LNCAP (cell line): ENCODE measurements at regions not wholly inside any gene's neighbourhood (a gene's known extent, or its start where the extent isn't known, plus 50 kb on each side); places are given as distances from the start of the nearest gene placed in this dataset.

Source experiments
- TF ChIP-seq, protein P1 (sequence below): fragments of 450-650 bp; IDR thresholded peaks from 2 replicates; pipeline ENCODE4 v1.5.1; 2017; ENCODE audit warnings: mild to moderate bottlenecking

DNA sequence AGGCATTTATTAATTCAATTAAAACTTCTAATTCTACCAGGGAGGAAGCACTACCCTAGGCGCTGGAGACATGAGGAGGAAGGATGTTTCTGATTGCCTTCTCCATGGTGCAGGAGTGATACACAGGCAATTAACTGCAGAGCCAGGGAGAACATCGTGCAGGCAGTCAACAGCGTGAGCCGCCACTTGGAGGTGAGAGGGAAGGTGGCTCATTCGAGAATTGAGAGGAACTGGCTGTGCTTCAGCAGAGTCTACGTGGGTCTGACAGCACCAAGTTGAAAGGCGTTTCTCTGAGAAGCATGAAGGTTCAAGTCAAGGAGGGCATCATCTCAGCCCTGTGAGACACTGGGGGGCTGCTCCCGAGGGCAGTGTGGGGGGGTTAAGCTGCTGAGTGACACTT lies 388.7 kb upstream of the MYT1L start:
- TF ChIP-seq, protein P1, sequence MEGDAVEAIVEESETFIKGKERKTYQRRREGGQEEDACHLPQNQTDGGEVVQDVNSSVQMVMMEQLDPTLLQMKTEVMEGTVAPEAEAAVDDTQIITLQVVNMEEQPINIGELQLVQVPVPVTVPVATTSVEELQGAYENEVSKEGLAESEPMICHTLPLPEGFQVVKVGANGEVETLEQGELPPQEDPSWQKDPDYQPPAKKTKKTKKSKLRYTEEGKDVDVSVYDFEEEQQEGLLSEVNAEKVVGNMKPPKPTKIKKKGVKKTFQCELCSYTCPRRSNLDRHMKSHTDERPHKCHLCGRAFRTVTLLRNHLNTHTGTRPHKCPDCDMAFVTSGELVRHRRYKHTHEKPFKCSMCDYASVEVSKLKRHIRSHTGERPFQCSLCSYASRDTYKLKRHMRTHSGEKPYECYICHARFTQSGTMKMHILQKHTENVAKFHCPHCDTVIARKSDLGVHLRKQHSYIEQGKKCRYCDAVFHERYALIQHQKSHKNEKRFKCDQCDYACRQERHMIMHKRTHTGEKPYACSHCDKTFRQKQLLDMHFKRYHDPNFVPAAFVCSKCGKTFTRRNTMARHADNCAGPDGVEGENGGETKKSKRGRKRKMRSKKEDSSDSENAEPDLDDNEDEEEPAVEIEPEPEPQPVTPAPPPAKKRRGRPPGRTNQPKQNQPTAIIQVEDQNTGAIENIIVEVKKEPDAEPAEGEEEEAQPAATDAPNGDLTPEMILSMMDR = no peak

DNA sequence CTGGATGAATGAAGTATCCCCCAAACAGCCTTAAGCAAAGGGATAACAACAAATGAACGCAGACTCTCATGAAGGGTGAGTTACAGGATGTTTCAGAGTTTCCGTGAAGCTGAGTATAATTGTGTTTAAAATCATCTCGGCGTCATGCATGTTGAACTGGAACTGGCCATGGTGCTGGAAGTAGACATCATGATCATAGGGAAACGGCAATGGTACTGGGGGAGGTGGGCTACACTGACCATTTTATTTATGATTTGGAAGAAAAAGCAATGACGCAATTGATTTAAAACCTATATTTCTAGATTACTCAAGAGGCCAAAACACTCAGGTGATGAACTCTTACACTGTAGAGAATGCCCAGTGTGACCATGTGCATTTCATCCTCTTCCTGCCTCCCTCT lies 387.9 kb upstream of the MYT1L start:
- TF ChIP-seq, protein P1 = no peak

GRCh38 chr2:2717406-2717805 lies 386.3 kb upstream of the MYT1L start:
- TF ChIP-seq, protein P1 = no peak

DNA sequence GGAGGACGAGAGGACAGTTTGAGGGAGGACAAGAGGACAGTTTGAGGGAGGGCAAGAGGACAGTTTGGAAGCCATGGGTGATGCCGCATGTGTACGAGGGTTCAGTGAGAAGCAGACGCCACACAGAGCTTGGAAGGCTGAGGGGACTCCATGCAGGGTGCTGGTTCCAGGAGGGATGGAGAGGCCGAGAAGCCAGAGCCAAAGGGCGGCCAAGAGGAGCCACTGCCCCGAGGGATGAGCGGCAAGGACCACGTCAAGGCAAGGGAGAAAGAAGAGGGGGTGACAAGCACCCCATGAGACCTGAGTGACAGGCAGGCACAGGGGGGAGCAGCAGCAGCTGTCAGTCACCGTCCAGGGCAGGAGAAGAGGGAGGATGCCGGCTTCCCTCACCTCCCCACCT lies 385.7 kb upstream of the MYT1L start:
- TF ChIP-seq, protein P1 = no peak

DNA sequence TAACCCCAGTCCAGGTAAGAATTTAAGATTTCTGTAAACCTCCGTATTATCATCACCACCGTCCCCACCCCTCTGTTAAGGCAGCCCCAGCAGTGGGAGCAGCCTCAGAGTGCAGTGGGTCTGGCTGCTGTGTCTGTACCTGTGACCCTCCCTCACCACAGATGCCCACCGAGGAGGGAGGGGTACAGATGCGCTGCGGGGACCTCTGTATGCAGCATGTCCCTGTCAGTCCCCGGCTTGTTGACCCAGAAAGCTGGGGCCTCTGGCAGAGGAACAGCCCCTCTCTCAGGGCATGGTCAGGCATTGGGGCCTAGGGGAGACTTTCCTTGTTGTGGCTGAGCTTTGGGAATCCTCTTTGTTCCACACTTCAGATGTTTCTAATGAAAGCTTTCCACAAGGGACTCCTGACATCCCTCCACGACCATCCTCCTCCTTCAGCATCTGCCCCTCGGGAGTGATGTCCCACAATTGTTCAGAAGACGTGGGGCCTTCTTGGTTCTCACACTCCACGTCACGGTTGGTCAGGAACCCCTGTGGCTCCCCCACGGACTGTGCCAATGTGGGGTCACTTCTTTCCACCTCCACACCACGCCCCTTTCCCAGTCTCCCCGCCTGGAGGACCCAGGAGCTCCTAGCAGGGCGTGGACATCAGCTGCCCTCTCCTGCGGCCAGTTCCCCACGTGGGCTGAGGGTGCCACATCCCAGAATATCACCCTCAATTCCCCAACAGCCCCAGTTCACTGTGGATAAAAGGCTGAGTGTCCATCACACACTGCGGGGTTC lies 384.2 kb upstream of the MYT1L start:
- TF ChIP-seq, protein P1 = no peak

- TF ChIP-seq, protein P1 = no peak
Measured at GRCh38 chr2:2714408-2714807, 383.3 kb upstream of the MYT1L start.

DNA sequence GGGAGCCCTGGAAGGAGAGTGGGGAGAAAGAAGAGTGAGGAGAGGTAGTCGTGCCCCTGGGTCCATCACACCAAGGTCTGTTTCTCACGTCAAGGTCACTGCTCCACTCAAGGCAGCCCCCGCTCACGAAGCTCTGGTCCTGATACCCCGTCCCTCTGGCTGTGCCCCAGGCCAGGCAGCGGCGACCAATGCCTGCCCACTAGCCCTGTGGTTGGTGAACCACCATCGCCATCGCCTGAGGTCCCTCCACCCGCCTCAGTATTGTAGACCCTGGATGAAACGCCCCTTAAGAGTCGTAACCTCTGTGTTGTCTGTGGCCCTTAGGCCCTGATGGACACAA lies 378.3 kb upstream of the MYT1L start:
- TF ChIP-seq, protein P1 = no peak
